Ovary (tissue), 7 donors: ENCODE measurements at regions not wholly inside any gene's neighbourhood (a gene's known extent, or its start where the extent isn't known, plus 50 kb on each side); places are given as distances from the start of the nearest gene placed in this dataset.

Experiments
- DNase-seq, 5 donors: peaks; one replicate each; pipeline ENCODE4 v3.0.0-alpha.2; 2019 to 2020
- H3K27ac ChIP-seq, 2 donors: fragments of 200-600 bp; one replicate each; pipeline versions ENCODE4 v1.5.1 to v1.8.0; 2019 to 2022
- H3K27me3 ChIP-seq: fragments of 200-600 bp; one replicate; pipeline ENCODE4 v1.8.0; 2022
- H3K36me3 ChIP-seq: fragments of 200-600 bp; sonication (generic); one replicate; pipeline ENCODE4 v1.5.1; 2019
- H3K4me1 ChIP-seq: one replicate; pipeline ENCODE4 v1.8.1; 2013; ENCODE audit warnings: mild to moderate bottlenecking, moderate library complexity; ENCODE audit not compliant: insufficient read depth
- H3K4me3 ChIP-seq: fragments of 200-600 bp; sonication (generic); one replicate; pipeline ENCODE4 v1.5.1; 2017
- H3K9me3 ChIP-seq, 2 donors: fragments of 200-600 bp in 1 of 2; sonication (generic) in 1 of 2; one replicate each; pipeline versions ENCODE4 v1.5.1 to v1.8.1; 2013 to 2019; ENCODE audit warnings: mild to moderate bottlenecking in 1 of 2, moderate library complexity in 1 of 2
- CTCF ChIP-seq, 3 donors: fragments of 450-650 bp in 2 of 3; fragments of 200-600 bp in 1 of 3; IDR thresholded peaks; one replicate each; pipeline versions ENCODE4 v1.5.1 to v1.8.0; 2016 to 2022; ENCODE audit warnings: antibody characterized with exemption in 3 of 3, mild to moderate bottlenecking in 1 of 3
- EP300 ChIP-seq: sonication (generic); formaldehyde crosslinking; IDR thresholded peaks from one replicate; pipeline ENCODE4 v1.6.1; 2017; ENCODE audit warnings: antibody characterized with exemption
- POLR2A ChIP-seq: fragments of 450-650 bp; IDR thresholded peaks from one replicate; pipeline ENCODE4 v1.6.1; 2017; ENCODE audit warnings: antibody characterized with exemption, mild to moderate bottlenecking, moderate library complexity
- WGBS, 3 donors: extraction: QIAGEN DNeasy Blood & Tissue Kit in 1 of 3; methylation state at CpG; one replicate each; pipeline versions ENCODE4 v1.1.5 to v1.1.7; 2013 to 2017; 5-methylcytosine and 5-hydroxymethylcytosine counted together
- intact Hi-C, 4 donors: fragments of 100-400 bp; cut with DNase I; formaldehyde crosslinking; loops; one replicate each; pipeline versions ENCODE4 v1.11.0 to v1.15.1; 2022 to 2023
- donor health status: DM: no; HTN: no; CAD: no; lungs with moderate emphysema.
- donor health status: DM: no; HTN: no; CAD: no.
- donor health status: Bipolar disorder and iron deficiency.
- donor health status: DM: no; HTN: no; CAD: no.
- donor health status: DM: yes; HTN: yes; CAD: no.

- H3K36me3 ChIP-seq, result no peaks in the 10 kb centered on the region
- WGBS, 3 donors, result 51 to 57% (median 55%) methylated on average over 3 of the region's 3 CpGs
- H3K27ac ChIP-seq, result no peak overlapping the region
- H3K4me1 ChIP-seq, result no peaks in the 10 kb centered on the region
- DNase-seq, result no peak
- H3K27me3 ChIP-seq, result no peaks in the 10 kb centered on the region
- no peak overlapping the region for H3K4me3 ChIP-seq
- TF ChIP-seq CTCF (IDR thresholded peaks at IDR 0.05) (no peak), EP300 (no peak), POLR2A (no peak)
- intact Hi-C loops, result no loop called here
- H3K9me3 ChIP-seq, result no peaks in the 10 kb centered on the region
These were observed 122.2 kb upstream of the PRSS58 start for GRCh38 chr7:142380069-142380468.

GRCh38 chr7:142379201-142379885 lies 121.5 kb upstream of the PRSS58 start:
- H3K4me3 ChIP-seq, result no peak overlapping the region
- WGBS, 3 donors, result 72 to 84% (median 78%) methylated on average over 6 of the region's 6 CpGs
- H3K36me3 ChIP-seq, result no peaks in the 10 kb centered on the region
- no peaks in the 10 kb centered on the region for H3K27me3 ChIP-seq
- DNase-seq, result no peak
- no peaks in the 10 kb centered on the region for H3K4me1 ChIP-seq
- intact Hi-C loops, result no loop called here
- TF ChIP-seq EP300, result no peak
- no peak for TF ChIP-seq POLR2A
- TF ChIP-seq CTCF (IDR thresholded peaks at IDR 0.05), result no peak
- H3K27ac ChIP-seq, result no peak overlapping the region
- H3K9me3 ChIP-seq, result no peaks in the 10 kb centered on the region

GRCh38 chr7:142377567-142377966 lies 119.7 kb upstream of the PRSS58 start:
- no peak for TF ChIP-seq CTCF (IDR thresholded peaks at IDR 0.05)
- TF ChIP-seq POLR2A, result no peak
- no peak for TF ChIP-seq EP300
- H3K27me3 ChIP-seq, result no peaks in the 10 kb centered on the region
- H3K4me3 ChIP-seq, result no peak overlapping the region
- DNase-seq, result no peak
- 89 to 94% (median 90%) methylated on average over 2 of the region's 2 CpGs for WGBS, 3 donors
- intact Hi-C loops, result no loop called here
- no peaks in the 10 kb centered on the region for H3K4me1 ChIP-seq
- no peaks in the 10 kb centered on the region for H3K36me3 ChIP-seq
- no peak overlapping the region for H3K27ac ChIP-seq
- H3K9me3 ChIP-seq, result no peaks in the 10 kb centered on the region

GRCh38 chr7:142376356-142376997 lies 118.6 kb upstream of the PRSS58 start:
- intact Hi-C loops, result no loop called here

More at GRCh38 chr7:142376356-142376997, 118.6 kb upstream of the PRSS58 start:
- Histone ChIP-seq H3K36me3 (no peaks in the 10 kb centered on the region), H3K4me1 (no peaks in the 10 kb centered on the region), H3K27ac (no peak overlapping the region), H3K9me3 (no peaks in the 10 kb centered on the region), H3K4me3 (no peak overlapping the region), H3K27me3 (no peaks in the 10 kb centered on the region)
- no peak for DNase-seq
- no peak for TF ChIP-seq POLR2A
- TF ChIP-seq CTCF (IDR thresholded peaks at IDR 0.05), result no peak
- no peak for TF ChIP-seq EP300
- 51 to 60% (median 52%) methylated on average over 6 of the region's 6 CpGs for WGBS, 3 donors
